Motor neuron (in vitro differentiated cells): ENCODE measurements at regions not wholly inside any gene's neighbourhood (a gene's known extent, or its start where the extent isn't known, plus 50 kb on each side); places are given as distances from the start of the nearest gene placed in this dataset.

ENCODE experiments used
- ATAC-seq, 8 experiments: fragments of 200-7000 bp; cut with Tn5 transposase; replicated peaks in 6 of 8; 2 replicates each; pipeline ENCODE4 v1.8.0; 2021; ENCODE audit warnings: mild to moderate bottlenecking in 8 of 8, moderate library complexity in 8 of 8
- H3K27ac ChIP-seq, 2 donors: fragments of 250-450 bp; sonication (Bioruptor Pico); 2 replicates each; pipeline ENCODE4 v1.9.0; 2021; ENCODE audit warnings: antibody characterized with exemption in 2 of 2, mild to moderate bottlenecking in 2 of 2, moderate library complexity in 1 of 2
- H3K4me1 ChIP-seq, 2 donors: fragments of 250-450 bp; sonication (Bioruptor Pico); replicated peaks in 1 of 2; 2 replicates each; pipeline ENCODE4 v1.6.1; 2021; ENCODE audit warnings: antibody characterized with exemption in 2 of 2, mild to moderate bottlenecking in 2 of 2, moderate library complexity in 1 of 2
- H3K4me3 ChIP-seq, 5 donors: fragments of 250-450 bp; sonication (Bioruptor Pico); 2 replicates each; pipeline ENCODE4 v1.9.0; 2021; ENCODE audit warnings: antibody characterized with exemption in 5 of 5, mild to moderate bottlenecking in 5 of 5, moderate library complexity in 4 of 5
- WGBS, 10 experiments: fragments of 450-650 bp; shearing (Covaris generic); methylation state at CpG; one replicate each; pipeline ENCODE4 v1.0.0; 2022; 5-methylcytosine and 5-hydroxymethylcytosine counted together
- in situ Hi-C, 9 experiments: fragments of 400-800 bp; cut with MboI; loops; one replicate each; pipeline ENCODE4 v1.15.0; 2021; ENCODE audit warnings: low sequenced_read_pairs in 9 of 9, low pct_unique_long_range_greater_than_20kb in 2 of 9; ENCODE audit not compliant: unreplicated experiment in 9 of 9

- in situ Hi-C loops: no loop called here
- peak in 1 of 8 experiments; percentile 90 for ATAC-seq
- 14 to 100% (median 77%) methylated on average over 1 to 7 of the region's 8 CpGs; no CpG with 5 or more reads in 2 of the 10 experiments for WGBS, 10 experiments
- Histone ChIP-seq H3K27ac (no peak overlapping the region), H3K4me3 (no peak overlapping the region), H3K4me1 (no peaks in the 10 kb centered on the region)
Measured at GRCh38 chr14:37843954-37844607, 248.7 kb downstream of the TTC6 start.

DNA sequence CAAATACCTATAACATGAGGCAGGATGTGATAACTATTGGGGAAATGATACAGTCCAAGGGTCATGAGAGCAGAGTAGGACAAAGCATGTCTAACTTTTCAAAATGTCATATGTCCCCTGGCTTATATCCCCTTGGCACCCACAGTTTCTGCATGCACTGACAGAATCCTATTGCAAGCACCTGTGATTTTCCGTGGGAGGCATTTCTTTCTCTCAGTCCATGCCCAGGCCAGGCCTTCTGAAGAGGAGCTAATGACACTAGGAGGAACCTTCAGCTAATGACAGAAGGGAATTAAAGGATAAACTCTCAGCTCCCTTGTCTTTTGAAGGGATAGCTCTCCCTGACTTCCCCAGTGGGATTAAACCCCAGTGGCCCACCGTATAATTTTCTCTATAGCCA, 249.2 kb downstream of the TTC6 start:
- no peak for ATAC-seq
- Histone ChIP-seq H3K4me1 (no peaks in the 10 kb centered on the region), H3K27ac (no peak overlapping the region), H3K4me3 (no peak overlapping the region)
- 80 to 100% (median 92%) methylated on average over 1 to 2 of the region's 2 CpGs; no CpG with 5 or more reads in 5 of the 10 experiments for WGBS, 10 experiments
- in situ Hi-C loops: no loop called here

- in situ Hi-C loops: no loop called here
- ATAC-seq: peak in 2 of 8 experiments; percentile 39 to 80
- H3K4me1 ChIP-seq: no peaks in the 10 kb centered on the region
- WGBS, 10 experiments: 8 to 100% (median 67%) methylated on average over 1 to 2 of the region's 2 CpGs; no CpG with 5 or more reads in 1 of the 10 experiments
- H3K27ac ChIP-seq: no peak overlapping the region
- H3K4me3 ChIP-seq: no peak overlapping the region
Measured at GRCh38 chr14:37848985-37849621, 253.7 kb downstream of the TTC6 start.

- Histone ChIP-seq H3K4me3 (no peak overlapping the region), H3K27ac (no peak overlapping the region), H3K4me1 (no peaks in the 10 kb centered on the region)
- in situ Hi-C loops: loop anchor here in 1 of 9 experiments (25.0 kb wide), 1 partner anchor 614 kb away; no protein-coding TSS in a partner anchor
- peak in 3 of 8 experiments; percentile 83 to 99 (median 97) for ATAC-seq
- WGBS, 10 experiments: 0 to 100% (median 92%) methylated on average over 1 of the region's 1 CpG; no CpG with 5 or more reads in 1 of the 10 experiments
Measured at GRCh38 chr14:37851054-37851453, 255.6 kb downstream of the TTC6 start.

DNA sequence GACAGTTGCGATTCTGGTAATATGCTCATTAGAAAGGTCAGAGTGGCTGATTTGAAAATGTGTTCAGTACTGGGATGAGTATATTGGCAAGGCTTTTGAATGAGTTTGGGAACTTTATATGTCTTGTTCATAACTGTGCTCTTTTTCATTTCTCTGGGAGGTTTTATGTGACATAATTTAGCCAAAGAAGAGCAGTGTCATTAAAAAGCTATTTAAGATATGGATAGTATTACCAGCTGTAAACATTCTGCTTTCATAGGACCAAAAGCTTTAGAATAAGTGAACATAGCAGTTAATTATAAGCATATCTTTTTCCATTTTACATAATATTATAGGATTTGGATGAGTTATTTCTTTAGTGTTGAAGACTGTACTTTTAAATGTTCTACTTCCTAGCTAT, 260.4 kb downstream of the TTC6 start:
- 27 to 100% (median 89%) methylated on average over 1 of the region's 1 CpG; no CpG with 5 or more reads in 2 of the 10 experiments for WGBS, 10 experiments
- in situ Hi-C loops: loop anchor here in 1 of 9 experiments (25.0 kb wide), 1 partner anchor 619 kb away; no protein-coding TSS in a partner anchor
- H3K4me1 ChIP-seq: no peaks in the 10 kb centered on the region

GRCh38 chr14:37857774-37858266, 262.4 kb downstream of the TTC6 start:
- H3K4me3 ChIP-seq: no peak overlapping the region
- no peaks in the 10 kb centered on the region for H3K4me1 ChIP-seq
- WGBS, 10 experiments: 80 to 100% (median 83%) methylated on average over 1 of the region's 2 CpGs; no CpG with 5 or more reads in 7 of the 10 experiments
- H3K27ac ChIP-seq: no peak overlapping the region
- ATAC-seq: no peak
- in situ Hi-C loops: loop anchor here in 1 of 9 experiments (25.0 kb wide), 1 partner anchor 621 kb away; no protein-coding TSS in a partner anchor

More for the DNA sequence above, 260.4 kb downstream of the TTC6 start:
- H3K27ac ChIP-seq: no peak overlapping the region
- ATAC-seq: no peak
- H3K4me3 ChIP-seq: no peak overlapping the region

DNA sequence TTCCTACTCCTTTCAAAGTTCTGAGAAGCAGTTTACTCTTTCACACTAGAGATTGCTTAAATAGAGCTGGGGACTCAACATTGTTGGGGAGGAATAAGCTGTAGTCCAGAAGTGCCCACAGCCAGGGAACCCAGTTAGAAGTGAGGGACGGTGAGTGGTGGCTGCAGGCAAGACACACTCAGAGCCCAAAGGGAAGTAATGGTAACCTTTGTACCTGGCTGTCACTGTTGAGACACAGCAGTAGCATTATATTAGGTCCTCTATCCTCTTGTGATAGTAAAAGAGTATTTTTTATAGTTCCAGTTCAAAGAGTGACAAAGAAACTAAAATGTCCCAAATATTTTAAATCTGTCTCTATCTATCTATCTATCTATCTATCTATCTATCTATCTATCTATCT, 263.3 kb downstream of the TTC6 start:
- H3K27ac ChIP-seq: no peak overlapping the region
- WGBS, 10 experiments: 50 to 100% (median 100%) methylated on average over 1 of the region's 1 CpG; no CpG with 5 or more reads in 3 of the 10 experiments
- no peak for ATAC-seq
- H3K4me3 ChIP-seq: no peak overlapping the region
- no peaks in the 10 kb centered on the region for H3K4me1 ChIP-seq
- in situ Hi-C loops: loop anchor here in 1 of 9 experiments (25.0 kb wide), 1 partner anchor 621 kb away; no protein-coding TSS in a partner anchor

GRCh38 chr14:37859177-37859576, 263.7 kb downstream of the TTC6 start:
- no peak overlapping the region for H3K27ac ChIP-seq
- H3K4me1 ChIP-seq: no peaks in the 10 kb centered on the region
- no peak for ATAC-seq
- in situ Hi-C loops: loop anchor here in 1 of 9 experiments (25.0 kb wide), 1 partner anchor 622 kb away; no protein-coding TSS in a partner anchor
- 42 to 93% (median 60%) methylated on average over 2 to 3 of the region's 3 CpGs; no CpG with 5 or more reads in 3 of the 10 experiments for WGBS, 10 experiments
- H3K4me3 ChIP-seq: no peak overlapping the region

DNA sequence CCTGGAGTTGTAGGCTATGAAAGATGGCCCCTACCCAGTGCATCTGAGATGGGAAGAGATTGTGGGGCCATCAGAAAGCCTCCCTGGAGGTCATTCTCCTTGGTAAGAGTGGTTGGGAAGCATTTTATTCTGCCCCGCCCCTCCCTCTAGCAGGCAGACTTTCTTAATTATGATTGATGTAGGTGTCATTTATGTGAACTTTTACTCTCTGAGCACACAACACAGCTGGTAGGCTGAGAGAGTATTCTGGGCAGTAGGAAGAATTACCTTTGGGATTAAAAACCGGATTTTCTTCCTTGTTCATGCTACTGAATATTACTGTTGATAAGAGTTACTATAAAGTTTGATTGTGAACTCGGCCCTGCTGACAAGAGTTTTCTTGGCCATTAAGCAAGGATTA, 266.8 kb downstream of the TTC6 start:
- no peaks in the 10 kb centered on the region for H3K4me1 ChIP-seq
- H3K4me3 ChIP-seq: no peak overlapping the region
- H3K27ac ChIP-seq: no peak overlapping the region
- no peak for ATAC-seq
- WGBS, 10 experiments: 13 to 87% (median 77%) methylated on average over 1 to 2 of the region's 3 CpGs; no CpG with 5 or more reads in 4 of the 10 experiments
- in situ Hi-C loops: loop anchor here in 1 of 9 experiments (25.0 kb wide), 1 partner anchor 625 kb away; no protein-coding TSS in a partner anchor

DNA sequence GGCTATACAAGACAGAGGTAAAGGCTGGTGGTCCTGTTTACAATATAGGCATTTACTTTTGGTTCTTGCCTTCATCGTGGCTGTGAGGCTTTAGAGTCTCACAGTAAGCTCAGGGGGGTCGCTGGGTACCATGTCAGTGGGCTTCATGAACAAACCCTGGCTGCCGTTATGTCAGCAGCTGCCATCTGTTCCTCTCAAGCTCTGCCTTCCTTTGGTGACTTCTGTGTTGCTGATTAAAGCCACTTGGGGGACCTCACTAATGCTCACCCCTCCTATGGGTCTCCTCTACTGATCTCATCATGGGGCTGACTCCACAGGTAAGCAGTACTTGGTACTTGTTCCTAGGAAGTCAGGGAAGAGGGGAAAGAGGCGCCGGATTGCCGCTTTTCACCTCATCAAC, 268.7 kb downstream of the TTC6 start:
- 47 to 100% (median 80%) methylated on average over 1 to 5 of the region's 6 CpGs; no CpG with 5 or more reads in 1 of the 10 experiments for WGBS, 10 experiments
- no peak for ATAC-seq
- in situ Hi-C loops: loop anchor here in 1 of 9 experiments (25.0 kb wide), 1 partner anchor 627 kb away; no protein-coding TSS in a partner anchor
- Histone ChIP-seq H3K4me3 (no peak overlapping the region), H3K27ac (no peak overlapping the region), H3K4me1 (no peaks in the 10 kb centered on the region)

DNA sequence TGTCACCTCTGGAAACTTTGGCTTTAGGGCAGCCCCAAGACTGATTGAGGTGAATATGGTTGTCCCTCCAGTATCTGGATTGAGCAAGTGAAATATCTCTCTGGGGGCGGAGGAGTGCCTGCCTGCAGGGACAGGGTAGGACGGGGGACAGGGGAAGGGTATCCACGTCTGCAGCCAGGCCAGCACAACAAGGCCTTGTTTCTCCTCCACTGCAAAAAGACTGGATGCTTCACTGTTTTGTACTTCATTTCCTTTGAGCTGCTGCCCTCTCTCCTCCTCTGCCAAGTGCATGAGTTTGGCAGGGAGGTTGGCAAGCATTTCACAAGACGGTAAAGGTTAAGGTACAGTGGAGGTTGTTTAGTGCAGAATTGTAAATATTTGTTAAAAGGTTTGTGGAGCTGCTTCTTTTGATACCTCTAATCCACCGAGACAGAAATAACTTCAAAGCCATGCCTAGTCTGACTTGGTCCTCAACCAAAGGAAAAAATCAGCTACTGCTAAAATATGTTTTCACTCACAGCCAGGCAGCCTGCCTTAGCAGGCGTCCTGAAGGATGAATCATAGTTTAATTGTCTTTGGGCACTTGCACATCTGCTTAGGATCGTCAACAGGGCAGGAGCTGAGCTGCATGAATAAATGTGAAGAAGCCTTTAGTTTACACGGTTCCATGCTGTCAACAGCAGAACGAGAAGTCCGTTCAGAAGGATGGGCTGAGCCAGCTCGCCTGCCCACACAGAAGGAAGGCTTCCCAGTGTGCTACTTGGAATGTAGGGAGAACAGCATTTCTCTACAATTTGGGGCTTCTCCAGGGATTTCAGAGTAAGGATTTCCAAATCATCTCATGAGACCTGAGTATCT, 269.7 kb downstream of the TTC6 start:
- in situ Hi-C loops: loop anchor here in 1 of 9 experiments (25.0 kb wide), 1 partner anchor 628 kb away; no protein-coding TSS in a partner anchor
- ATAC-seq: peak in 7 of 8 experiments; percentile 19 to 99 (median 71)
- H3K27ac ChIP-seq: no peak overlapping the region
- WGBS, 10 experiments: 0 to 79% (median 33%) methylated on average over 2 to 9 of the region's 11 CpGs; no CpG with 5 or more reads in 2 of the 10 experiments
- H3K4me1 ChIP-seq: no peaks in the 10 kb centered on the region
- no peak overlapping the region for H3K4me3 ChIP-seq
